HG02884 (cell line): ENCODE measurements at regions not wholly inside any gene's neighbourhood (a gene's known extent, or its start where the extent isn't known, plus 50 kb on each side); places are given as distances from the start of the nearest gene placed in this dataset.
A peak's percentile ranks its signal among the peaks of the same experiment; 100 is the strongest.
"Not testable (repeated sequence)": the region's sequence is repeated elsewhere in the genome, so short reads cannot be mapped to it uniquely, and the experiment has no call there.

ENCODE experiments used
- ATAC-seq: cut with Tn5 transposase; IDR thresholded peaks from one replicate; pipeline ENCODE4 v1.9.1; 2021; ENCODE audit warnings: mild to moderate bottlenecking, moderate library complexity; ENCODE audit not compliant: unreplicated experiment

DNA sequence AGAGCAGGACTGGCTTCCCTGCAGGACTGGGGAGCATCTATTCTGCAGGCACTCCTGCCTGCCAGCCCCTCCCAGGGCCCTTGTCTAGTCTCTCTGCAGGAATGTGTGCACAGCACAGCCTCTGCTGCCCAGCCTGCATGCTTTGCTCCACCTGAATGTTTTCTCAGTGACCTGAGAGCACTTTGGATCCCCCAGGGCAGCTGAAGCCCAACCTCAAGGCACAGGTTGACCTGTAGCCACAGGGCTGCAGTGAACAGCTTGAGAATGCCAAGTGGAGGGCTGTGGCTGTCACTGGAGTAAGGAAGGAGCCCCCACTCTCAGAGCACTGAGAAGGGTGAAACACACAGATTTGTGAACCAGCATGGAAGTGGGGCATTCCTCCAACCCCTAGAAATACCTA lies 760.2 kb downstream of the STIM2 start:
- ATAC-seq: no peak

DNA sequence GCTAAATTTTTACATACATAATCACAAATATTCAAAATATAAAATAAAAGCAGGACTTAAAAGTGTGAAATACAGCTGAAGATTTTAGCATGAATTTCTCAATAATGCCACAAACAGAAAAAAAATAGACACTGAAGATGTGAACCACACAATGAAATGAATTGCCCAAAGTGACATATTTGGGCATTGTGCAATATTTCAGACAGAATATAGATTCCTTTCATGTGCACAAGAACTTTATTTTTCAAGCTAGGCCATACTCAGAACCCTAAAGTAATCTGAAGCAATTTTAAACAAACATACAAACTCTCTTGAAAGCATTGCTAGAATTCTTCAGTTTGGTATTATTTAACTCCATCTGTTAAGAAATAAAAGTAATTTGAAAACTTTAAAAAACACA lies 764.1 kb downstream of the STIM2 start:
- no peak for ATAC-seq

DNA sequence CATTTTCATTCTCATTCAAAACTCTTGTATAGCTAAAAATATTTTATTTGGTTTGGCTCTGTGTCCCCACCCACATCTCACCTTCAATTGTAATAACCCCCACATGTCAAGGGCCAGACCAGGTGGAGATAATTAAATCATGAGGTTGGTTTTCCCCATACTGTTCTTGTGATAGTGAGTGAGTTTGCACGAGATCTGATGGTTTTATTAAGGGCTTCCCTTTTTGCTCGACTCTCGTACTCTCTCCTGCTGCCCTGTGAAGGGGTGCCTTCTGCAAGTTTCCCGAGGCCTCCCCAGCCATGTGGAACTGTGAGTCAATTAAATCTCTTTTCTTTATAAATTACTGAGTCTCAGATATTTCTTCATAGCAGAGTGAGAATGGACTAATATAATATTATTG lies 768.0 kb downstream of the STIM2 start:
- no peak for ATAC-seq

DNA sequence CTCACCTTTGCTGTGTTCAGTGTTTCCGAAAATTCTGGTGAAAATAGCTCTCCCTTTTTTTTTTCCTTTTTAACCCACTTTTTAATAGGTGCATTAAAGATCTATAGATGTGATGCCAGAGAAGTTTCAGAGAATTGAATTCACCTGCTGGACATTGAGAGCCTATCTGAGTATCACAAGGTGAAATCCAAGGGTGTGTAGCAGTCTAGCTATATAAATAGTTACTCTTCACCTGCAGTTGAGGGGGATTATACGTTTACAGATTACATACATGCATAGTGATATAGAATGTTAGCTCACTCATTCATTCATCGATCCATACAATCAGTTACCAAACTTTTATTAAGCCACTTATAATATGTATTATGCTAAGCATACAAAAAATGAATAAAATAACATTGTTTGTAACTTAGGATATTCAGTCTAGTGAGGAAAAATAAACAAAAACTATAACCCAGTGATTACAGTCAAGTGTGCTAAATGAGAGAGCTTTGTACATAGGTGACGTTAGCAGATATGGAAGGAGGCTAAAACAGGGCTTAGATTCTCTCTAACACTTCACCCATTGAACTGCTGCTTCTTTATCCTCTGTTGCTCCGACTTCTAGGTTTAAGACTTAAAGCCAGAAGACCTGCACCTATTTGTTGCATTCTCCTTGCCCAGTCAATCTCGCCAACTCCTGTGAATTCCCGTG lies 769.0 kb downstream of the STIM2 start:
- ATAC-seq: no peak

DNA sequence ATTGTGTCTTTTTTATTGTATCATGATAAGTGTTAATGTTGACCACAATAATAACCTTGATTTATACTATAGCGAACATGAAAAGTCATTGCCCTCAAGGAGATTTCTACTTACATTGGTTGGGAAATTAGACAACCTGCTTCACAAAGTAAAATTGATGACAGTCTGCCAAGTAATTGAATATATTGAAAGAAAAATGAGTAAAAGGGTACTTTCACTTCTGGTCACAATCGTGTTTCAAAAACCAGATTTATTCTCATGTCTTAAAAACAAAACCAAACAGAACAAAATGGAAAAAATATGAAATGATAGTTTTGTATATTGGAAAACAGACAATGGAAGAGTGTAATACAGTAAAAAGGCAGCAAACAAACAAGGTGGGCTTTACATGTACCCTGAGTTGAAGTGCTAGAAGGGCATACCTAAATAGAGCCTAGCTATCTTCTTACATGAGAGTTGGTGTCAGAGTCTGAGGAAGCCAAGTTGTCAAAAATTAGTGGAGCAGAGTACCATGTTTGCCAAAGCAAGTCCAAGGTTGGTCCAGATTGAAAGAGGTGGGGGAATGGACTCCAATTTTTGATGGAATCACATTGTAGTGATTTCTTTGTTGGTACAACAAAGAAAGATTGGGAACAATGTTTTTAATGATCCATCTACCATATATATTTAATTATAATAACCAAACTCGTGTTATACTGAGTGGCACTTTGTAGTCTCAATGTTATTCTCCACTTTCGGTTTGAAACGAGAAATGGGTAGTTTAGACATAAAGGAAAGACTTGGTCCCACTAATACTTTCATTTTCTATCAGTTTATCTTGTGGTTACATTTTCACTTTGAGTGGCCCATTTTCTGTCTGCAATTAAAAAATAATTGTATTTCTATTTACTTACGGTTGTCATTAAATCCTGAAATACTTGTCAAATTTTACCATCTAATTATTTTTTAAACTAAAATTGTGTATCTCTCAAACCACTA lies 775.6 kb downstream of the STIM2 start:
- ATAC-seq: peak; percentile 87

DNA sequence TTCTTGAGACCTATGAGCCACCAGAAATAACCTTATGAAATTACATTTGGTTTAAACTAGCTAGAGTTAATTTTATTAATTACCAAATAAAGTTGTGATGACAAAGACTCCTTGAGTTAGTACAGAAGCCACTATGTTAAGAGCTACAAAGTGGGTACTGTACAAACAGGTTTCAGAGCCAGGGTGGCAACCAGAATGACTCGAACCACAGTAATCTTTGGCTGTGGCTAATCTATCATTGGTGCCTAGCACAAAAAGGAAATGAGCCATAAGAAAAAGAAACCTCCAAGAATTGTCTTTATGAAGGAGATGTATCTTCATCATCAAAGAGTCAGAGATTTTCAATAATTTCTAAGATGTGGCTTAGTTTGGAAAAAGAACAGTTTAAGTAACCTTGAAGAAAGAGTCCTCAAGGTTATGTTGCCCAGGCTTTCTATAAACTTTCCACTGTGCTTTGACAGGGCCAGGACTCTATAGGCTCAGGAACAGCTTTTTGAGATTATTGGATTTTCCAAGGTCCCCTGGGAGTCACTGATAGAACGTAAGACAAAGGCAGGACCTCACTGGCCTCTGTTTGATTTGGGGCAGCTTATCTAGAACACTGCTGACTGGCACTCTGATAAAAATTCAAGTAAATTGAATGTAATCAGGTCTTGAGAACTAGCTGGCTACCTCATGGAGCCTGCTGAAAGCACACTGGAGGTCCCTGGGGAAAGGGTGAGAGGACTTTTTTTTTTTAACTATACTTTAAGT lies 777.7 kb downstream of the STIM2 start:
- ATAC-seq: no peak

DNA sequence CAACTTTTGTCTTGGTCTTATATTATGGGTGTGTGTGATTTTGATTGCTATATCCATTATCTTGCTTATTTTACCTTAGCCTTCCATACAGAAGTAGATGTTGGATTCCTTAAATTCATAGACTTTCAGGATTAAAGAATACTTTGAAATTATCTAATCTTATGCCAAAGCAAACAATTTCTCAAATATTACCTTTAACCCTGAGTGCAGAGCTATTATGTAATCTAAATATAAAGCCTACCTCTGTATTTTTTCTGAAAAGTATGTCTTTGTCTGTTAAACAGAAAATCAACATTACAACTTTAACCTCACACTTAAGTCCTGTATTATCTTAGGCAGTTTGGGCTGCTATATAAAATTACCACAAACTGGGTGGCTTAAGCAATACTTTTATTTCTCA lies 782.5 kb downstream of the STIM2 start:
- no peak for ATAC-seq

DNA sequence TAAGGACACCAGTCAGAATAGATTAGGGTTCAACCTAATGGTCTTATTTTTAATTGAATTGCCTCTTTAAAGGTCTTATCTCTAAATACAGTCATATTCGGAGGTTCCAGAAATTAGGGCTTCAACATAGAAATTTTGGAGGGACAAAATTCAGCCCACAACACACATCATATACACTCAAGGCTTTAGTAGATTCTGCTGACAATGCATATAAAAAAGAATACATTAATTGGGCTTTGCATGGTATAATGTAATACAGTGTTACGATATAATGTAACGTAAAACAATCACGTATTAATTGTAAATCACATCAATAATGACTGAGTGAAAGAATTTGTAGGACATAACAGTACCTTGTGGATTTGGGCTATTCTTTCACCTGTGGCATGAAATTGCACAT lies 787.8 kb downstream of the STIM2 start:
- no peak for ATAC-seq

DNA sequence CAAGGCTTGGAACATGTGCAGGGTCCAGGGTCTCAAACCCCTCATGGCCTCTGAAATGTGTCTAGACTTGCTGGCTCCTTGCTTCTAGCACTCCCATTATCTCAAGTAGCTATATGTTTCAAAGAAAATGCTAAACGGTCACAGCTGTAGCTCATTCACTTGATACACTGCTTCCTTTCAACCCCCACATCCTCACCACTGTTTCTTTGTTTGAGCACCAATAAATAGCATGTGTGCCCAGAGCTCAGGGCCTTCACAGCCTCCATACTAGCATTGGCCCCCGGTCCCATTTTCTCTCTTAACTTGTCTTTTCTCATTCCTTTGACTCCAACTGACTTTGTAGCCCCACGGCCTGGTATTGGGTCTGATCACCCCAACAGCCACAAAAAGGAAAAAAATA lies 801.8 kb downstream of the STIM2 start:
- ATAC-seq: no peak

DNA sequence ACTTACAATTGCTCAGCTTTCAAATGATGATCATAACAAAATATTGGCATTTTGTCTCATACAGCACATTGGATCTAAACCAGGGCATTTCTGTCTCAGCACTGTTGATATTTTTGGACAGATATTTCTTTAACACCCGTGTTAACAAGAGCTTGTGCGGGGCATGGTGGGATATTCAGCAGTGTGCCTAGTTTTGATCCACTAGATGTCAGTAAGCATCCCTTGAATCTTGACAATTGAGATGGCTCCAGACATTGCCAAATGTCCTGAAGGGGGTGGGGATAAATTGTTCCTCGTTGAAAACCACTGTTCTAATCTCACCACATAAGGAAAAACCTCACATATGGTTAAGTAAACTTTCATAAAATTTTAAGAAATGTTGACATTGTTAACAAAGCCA lies 806.3 kb downstream of the STIM2 start:
- ATAC-seq: no peak

DNA sequence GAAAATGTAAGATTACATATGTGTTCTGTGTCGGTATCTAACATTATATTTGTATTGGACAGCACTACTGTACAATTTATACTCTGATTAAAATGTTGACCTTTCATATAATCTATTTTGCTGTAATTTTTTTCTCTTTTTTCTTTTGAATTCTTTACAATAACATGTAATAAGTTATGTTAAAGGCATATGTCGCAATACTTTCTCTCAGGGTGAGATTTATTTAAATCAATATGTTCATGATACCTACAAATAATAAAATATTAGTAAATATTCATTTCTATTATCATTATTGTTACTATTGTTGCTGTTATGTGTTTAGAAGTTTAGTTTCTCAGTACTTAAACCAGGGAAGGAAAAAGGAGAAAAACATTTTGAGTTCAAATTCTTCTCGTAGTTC lies 807.4 kb downstream of the STIM2 start:
- ATAC-seq: no peak

DNA sequence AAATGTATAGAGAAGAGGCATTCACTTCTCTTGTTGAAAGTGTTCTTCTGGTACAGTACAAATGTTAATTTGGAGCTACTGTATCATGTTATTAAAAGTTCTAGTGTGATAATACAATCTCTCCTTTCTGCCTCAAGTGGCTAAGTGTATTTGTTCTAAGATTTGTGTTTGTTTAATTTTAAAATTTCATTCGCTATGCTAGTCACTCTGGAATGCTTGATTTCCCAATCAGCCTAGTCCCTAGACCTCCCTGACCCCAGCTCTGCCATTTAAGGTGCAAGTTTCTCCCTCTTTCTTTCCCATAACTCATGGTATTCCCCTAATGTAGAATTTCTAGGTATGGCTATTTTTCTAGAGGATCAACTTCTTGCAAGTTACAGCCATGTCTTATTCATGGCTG lies 817.4 kb downstream of the STIM2 start:
- no peak for ATAC-seq

DNA sequence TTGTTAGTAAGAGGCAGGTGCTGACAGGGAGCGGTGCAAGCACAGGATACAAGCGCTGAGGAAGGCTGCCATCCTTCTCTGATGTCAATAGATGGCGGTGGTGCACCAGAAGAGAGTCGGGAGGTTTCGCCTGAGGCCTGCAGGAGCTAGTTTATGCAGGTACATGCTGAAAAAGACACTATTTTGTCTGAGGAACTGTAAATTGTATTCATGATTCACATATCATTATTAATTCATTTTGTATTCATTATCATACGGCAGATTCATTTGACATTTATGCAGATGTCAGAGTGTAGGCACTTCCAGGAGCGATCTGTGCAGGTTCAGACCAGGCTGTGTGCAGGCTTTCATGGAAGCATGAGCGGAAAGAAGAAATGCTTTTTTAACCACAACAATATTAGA lies 824.0 kb downstream of the STIM2 start:
- peak; percentile 93 for ATAC-seq

DNA sequence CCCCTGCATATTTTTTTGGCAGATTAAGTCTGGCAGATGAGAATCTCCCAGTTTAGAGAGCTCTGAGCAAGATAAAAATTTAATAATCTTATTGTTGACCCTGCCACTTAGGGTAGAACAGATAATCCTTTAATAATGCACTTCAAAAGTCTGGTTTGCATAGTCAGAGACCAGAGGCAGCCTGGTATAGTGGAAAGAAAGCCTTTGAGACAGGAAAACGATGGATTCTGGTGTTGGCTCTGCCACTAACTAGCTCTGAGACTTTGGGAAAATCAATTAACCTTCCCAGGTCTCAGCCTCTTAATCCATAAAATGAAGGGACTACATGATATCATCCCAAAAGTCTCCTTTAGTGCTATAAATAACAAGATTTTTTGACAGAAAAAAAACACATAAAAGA lies 824.5 kb downstream of the STIM2 start:
- no peak for ATAC-seq

DNA sequence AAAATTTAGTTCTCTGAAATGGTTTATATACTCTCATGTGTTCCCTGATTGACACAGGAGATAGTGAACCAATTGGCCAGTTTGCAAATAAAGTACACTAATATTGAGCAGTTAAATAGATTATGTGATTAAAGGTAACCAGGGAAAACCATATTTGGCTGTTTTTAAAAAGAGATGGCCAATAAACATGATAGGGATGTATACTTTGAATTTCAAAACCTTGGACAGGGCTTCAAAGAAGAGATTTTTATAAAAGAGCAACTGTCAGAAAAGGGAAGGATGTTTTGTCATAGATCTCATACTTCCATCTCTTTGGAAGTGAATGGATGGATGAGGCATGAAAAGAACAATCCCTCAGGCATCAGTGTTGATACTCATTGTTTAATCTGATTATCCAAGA lies 825.3 kb downstream of the STIM2 start:
- ATAC-seq: no peak

DNA sequence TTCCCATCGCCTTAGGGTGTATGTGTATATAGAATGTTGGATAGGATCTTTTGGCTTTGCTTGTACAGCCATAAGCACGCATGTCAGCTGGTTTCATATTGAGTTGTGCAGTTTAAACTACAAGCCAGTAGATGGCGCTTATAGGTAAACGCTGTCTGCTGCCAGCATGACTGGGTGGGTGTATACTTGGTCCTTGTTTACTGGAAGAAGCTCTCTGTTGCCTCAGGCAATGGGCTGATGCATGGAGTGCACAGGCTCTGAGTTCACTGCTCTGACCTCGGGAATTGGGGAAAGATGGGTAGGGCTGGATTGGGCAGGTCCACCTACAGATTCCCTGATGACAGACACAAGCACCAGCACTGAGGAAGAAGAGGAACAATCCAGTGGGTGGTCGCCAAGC lies 831.5 kb downstream of the STIM2 start:
- ATAC-seq: peak; percentile 99

DNA sequence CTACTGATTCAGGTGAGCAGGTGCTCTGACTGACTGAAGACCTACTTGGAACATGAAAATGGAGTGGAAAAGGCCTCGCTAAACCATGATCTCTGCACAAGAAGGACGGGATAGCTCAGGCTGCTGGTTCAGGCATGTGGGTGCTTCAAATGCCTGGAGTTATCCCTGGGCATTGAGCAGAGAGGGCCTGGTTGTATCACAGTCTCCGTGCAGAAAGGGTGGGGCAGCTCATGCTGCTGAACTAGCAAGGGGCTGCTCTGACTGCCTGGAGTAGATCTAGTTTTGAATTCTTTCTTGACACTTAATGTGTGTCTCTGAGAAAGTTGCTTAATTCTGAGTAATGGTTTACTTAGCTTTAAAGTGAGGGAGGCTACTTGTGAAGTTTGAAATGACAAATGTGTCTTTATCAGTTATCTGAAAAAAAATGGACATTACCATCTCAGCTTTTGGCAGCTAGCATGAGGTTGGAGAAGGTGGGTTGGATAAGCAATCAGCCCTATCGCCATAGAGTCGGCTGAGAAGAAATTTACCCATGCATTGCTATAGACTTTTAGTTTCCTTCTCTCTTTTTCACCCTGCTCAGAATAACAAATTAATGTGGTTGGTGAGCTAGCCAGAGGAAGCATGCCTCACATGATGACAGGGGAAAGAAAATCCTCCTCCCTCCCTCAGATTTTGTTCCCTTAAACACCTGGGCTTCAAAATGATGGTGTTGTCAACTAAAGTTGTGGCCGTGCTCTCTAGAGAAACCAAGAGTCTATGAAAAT lies 832.4 kb downstream of the STIM2 start:
- ATAC-seq: no peak

DNA sequence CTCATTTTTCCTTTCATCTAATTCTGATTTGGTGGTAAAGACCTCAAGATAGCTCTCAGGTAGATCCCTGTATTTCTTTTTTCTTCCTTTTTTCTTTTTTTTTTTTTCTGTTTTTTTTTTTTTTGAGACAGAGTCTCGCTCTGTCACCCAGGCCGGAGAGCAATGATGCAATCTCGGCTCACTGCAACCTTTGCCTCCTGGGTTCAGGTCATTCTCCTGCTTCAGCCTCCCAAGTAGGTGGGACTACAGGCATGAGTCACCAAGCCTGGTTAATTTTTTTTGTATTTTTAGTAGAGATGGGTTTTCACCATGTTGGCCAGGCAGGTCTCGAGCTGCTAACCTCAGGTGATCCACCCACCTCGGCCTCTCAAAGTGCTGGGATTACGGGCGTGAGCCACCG lies 835.6 kb downstream of the STIM2 start:
- not testable (repeated sequence) for ATAC-seq

DNA sequence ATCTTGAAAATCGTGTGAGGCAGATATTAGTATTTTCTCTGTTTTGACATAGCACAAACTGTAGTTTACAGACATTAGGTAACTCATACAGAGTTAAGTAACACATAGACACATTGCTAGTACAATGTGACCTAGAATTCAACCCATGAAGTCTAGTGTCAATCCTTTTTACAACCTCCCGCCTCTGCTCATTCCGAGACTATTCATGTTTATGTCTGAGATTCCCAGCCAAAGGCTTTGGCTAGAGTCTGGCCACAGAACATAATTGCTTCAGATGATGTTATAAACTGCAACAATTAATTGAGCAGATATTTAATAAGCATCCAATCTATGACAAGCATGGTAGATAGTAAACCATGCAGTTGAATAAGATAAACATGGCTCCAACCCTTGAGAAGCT lies 841.0 kb downstream of the STIM2 start:
- no peak for ATAC-seq

DNA sequence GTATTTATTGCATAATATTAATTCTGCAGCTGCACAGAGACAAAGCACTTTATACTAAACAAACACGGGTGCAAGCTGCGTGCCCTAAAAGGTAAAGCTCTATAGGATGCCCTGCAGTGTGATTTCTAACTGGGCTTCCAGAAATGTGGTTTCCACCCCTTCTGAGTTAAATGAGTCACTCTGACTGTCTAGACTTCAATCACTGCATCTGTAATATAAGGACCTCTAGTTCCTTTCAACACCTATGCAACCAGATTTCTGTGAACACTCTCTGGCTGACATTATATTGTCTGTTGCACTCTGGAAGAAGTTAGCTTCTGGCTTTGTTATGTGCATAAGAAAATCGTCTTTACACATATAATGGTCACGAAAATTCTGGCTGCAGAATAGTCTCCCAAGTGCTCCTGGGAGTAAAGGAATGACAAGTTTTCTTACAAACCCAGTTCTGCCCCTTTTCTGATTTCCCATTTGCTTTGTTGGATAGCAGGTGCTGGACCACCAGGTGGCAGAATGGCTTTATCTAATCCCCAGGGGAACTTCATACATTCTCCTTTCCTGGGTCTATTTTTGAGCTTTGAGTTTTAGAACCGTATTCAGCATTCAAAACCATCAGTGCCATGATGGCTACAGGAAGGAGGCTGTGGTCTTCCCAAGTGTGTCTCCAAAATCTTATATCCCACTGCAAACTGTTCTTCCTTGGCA lies 842.2 kb downstream of the STIM2 start:
- no peak for ATAC-seq
